ENCODE measurements at regions not wholly inside any gene's neighbourhood (a gene's known extent, or its start where the extent isn't known, plus 50 kb on each side); places are given as distances from the start of the nearest gene placed in this dataset.
"Not testable (repeated sequence)": the region's sequence is repeated elsewhere in the genome, so short reads cannot be mapped to it uniquely, and the experiment has no call there.

DNA sequence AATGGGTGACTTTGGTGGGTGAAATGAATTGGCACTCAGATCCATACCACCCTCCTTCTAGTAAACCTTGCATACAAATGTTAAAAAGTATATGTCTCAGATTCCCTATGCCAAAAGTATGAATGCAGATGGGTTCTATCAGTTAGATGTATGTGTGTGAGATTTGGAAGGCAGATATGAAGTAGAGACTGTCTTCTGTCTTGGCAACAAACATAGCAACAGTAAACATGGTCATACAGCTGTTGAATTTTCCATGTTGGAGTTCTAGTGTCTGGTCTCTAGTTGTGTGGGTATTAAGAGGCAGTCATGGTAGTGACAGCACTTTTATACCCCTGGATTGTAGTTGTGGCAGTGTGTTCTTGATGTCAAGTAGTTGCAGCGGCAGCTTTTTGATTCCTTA is 125.6 kb upstream of the PITX1 start:
- Mint-ChIP-seq H3K9me3 (ENCODE audit: insufficient read depth) (peaks cover 11% of the 10 kb centered on the region), H3K4me3 (no peak overlapping the region), H3K4me1 (ENCODE audit: low read depth) (no peaks in the 10 kb centered on the region), H3K27ac (no peak overlapping the region), H3K27me3 (ENCODE audit: low read depth) (peaks cover 28% of the 10 kb centered on the region), H3K36me3 (ENCODE audit: low read depth) (no peaks in the 10 kb centered on the region)
- DNase-seq: no peak
- ChIA-PET POLR2A (no interaction called here), CTCF (interaction anchor here (1.1 kb wide), 1 partner anchor 9 kb away, joined by 3 read pairs; no protein-coding TSS in a partner anchor)
- no peak for ATAC-seq

DNA sequence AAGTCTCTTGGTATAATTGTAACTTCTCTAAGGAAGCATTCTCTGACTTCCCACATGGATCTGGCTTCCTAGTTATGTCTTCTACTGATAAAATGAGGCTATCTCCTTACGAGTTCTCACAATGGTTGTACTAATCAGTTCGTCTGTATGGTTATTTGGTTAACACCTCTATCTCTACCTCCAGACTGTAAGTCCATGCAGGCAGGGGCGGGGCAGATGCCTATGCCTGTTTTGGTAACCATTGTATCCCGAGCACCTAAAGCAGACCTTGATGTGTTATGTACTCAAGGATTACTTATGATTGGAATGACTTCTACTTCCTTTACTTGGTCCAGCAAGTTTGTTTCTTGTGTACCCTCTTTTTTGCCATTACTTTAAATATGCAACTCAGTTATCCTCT is 125.0 kb upstream of the PITX1 start:
- POLR2A ChIA-PET: no interaction called here

DNA sequence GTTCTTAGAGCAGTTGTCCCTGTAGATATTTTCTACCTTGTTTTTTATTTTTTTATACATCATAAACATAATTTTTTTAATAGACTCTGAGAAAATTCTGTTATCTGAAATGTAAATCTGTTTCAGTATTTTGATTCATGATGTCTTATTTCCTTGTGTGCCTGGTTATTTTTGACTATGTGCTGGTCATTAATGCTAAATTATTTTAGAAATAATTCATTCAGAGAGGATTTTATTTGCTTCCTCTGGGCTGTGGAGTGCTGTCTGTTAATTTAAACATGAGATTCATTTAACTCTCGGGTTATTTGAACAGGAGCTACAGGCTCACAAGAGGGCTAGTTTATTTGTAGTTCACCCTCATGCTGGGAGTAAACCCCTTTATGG is 124.3 kb upstream of the PITX1 start:
- POLR2A ChIA-PET: no interaction called here
- CTCF ChIA-PET: no interaction called here
- DNase-seq (no peak), ATAC-seq (no peak)
- Mint-ChIP-seq H3K9me3 (ENCODE audit: insufficient read depth) (peaks cover 11% of the 10 kb centered on the region), H3K4me3 (no peak overlapping the region), H3K27ac (no peak overlapping the region), H3K36me3 (ENCODE audit: low read depth) (no peaks in the 10 kb centered on the region), H3K27me3 (ENCODE audit: low read depth) (peaks cover 22% of the 10 kb centered on the region), H3K4me1 (ENCODE audit: low read depth) (no peaks in the 10 kb centered on the region)

More for the DNA sequence above, 125.0 kb upstream of the PITX1 start:
- no peaks in the 10 kb centered on the region for H3K36me3 Mint-ChIP-seq (ENCODE audit: low read depth)
- CTCF ChIA-PET: interaction anchor here (1.1 kb wide), 1 partner anchor 9 kb away, joined by 3 read pairs; no protein-coding TSS in a partner anchor
- H3K4me1 Mint-ChIP-seq (ENCODE audit: low read depth): no peaks in the 10 kb centered on the region
- H3K9me3 Mint-ChIP-seq (ENCODE audit: insufficient read depth): peaks cover 11% of the 10 kb centered on the region
- DNase-seq (no peak), ATAC-seq (no peak)
- no peak overlapping the region for H3K4me3 Mint-ChIP-seq
- peaks cover 28% of the 10 kb centered on the region for H3K27me3 Mint-ChIP-seq (ENCODE audit: low read depth)
- no peak overlapping the region for H3K27ac Mint-ChIP-seq

DNA sequence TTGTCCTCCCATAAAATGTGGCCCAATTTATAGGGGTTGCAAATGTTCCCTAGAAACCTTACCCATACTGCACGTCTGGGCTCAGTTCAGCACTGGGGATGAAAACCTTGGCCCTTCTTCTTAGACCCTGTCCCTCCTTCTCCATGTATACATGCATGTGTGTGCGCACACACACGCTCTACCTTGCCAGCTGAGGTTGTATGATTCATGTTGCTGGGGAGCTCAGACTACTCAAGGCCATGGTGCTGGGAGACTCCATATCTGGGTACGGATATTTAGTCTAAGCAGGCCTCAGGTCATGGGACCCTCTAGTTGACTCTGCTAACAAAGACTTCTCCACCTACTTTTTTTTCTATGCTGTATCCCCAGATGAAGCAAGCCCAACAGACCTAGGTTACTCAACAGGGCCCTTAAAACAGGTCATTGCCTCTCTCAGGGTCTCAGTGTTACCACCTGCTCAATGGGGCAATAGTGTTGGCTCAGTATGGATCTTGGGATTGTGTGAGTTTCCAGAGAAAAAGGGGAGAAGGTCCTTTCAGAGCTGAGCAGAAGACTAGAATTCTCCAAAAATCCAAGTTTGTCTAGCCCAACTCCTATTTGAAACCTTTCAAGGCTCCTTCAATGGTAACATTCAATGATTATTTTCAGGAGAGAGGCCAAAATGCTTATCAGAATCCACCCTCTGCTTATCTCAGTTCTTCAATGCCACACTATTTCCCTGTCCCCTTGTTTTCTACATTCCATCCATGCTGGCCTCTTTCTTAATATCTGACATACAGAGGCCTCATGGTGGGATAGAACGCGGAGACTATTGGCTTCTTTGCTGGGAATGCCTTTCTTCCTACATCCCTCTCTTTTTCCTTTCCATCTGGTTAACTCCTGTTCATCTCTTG is 123.6 kb upstream of the PITX1 start:
- DNase-seq (no peak), ATAC-seq (no peak)
- ChIA-PET POLR2A (no interaction called here), CTCF (no interaction called here)
- Mint-ChIP-seq H3K4me3 (no peak overlapping the region), H3K9me3 (ENCODE audit: insufficient read depth) (peaks cover 11% of the 10 kb centered on the region), H3K4me1 (ENCODE audit: low read depth) (no peaks in the 10 kb centered on the region), H3K27me3 (ENCODE audit: low read depth) (peaks cover 22% of the 10 kb centered on the region), H3K27ac (no peak overlapping the region), H3K36me3 (ENCODE audit: low read depth) (no peaks in the 10 kb centered on the region)

DNA sequence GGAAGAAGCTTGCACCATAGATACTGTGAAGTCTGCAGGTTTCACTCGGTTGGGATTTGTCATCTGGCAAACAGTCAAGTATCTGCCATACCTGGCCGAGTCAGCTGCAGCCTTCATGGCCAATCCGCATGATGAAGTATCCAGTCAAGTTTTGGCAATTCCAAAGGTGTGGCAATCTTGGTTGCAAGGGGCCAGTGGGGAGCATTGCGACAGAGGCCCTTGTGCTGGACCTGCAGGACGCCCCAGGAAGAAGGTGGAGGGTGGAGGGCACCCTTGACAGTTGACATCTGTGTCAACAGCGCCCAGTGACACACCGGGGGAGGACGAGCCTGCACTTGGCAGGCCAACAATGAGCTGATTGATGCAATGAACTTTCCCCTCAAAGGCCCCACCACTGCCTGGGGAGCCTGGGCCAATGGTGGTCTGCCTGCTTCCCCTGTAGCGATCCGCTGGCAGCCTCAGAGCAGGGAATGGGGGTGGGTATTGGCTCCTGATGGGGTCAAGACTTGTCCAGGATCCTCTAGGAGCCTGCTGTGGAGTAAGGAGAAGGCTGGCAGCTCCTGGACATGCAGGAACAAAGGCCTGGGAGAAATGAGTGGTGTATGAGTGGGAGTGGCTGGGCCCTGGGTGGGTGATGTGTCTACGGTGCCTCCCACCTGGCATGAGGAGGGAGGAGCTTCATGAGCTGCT is 122.8 kb upstream of the PITX1 start:
- Mint-ChIP-seq H3K4me1 (ENCODE audit: low read depth) (no peaks in the 10 kb centered on the region), H3K4me3 (no peak overlapping the region), H3K36me3 (ENCODE audit: low read depth) (no peaks in the 10 kb centered on the region), H3K27ac (no peak overlapping the region), H3K27me3 (ENCODE audit: low read depth) (peaks cover 22% of the 10 kb centered on the region), H3K9me3 (ENCODE audit: insufficient read depth) (peaks cover 11% of the 10 kb centered on the region)
- DNase-seq (no peak), ATAC-seq (no peak)
- ChIA-PET CTCF (no interaction called here), POLR2A (no interaction called here)

DNA sequence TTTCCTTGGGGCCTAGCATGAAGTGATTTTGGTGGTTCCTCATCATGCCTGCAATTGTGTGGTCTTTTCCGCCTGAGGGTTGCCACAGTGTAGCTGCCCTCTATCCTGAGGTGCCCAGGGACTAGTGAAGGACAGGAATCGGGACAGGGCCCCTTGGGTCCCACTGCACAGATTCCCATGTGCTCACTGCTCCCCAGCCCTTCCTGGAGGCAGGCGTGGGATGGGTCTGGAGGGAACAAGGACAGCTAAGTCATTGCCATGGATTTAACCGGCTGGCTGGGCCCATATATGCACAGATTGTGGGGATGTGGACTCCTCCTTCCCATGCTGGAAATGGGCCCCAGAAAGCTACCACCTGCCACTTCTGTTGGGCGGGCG is 122.3 kb upstream of the PITX1 start:
- ChIA-PET POLR2A (no interaction called here), CTCF (no interaction called here)
- no peak for ATAC-seq
- no peak overlapping the region for H3K4me3 Mint-ChIP-seq
- peaks cover 11% of the 10 kb centered on the region for H3K9me3 Mint-ChIP-seq (ENCODE audit: insufficient read depth)
- H3K36me3 Mint-ChIP-seq (ENCODE audit: low read depth): no peaks in the 10 kb centered on the region
- no peak overlapping the region for H3K27ac Mint-ChIP-seq
- peaks cover 20% of the 10 kb centered on the region for H3K27me3 Mint-ChIP-seq (ENCODE audit: low read depth)
- H3K4me1 Mint-ChIP-seq (ENCODE audit: low read depth): no peaks in the 10 kb centered on the region
- no peak for DNase-seq

DNA sequence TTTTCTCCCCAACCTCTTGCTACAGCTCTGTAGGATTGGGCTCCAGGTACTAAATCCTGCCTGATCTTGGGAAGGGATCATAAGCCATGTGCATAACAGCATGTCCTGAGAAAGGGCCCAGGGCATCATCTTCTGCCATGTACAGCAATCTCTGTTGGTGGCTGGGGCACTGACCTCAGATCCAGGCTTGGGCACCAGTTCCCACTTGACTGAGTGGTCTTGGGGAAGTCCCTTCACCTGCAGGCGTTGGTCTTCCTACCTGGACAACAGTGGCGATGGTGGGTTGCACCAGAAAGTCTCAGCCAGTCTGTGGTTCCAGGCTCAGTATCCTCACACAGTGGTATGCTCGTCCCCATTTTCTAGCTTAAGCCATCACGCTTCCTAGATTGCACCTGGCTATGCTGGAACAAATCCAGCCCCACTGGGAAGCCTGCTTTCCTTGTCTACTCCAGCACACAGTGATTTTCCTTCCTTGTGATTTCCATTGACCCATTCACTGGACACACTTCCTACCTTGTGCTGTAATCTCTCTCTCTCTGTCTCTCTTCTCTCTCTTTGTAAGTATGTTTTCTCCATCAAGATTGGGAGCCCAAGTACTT is 121.7 kb upstream of the PITX1 start:
- no peaks in the 10 kb centered on the region for H3K36me3 Mint-ChIP-seq (ENCODE audit: low read depth)
- ChIA-PET CTCF (no interaction called here), POLR2A (no interaction called here)
- H3K9me3 Mint-ChIP-seq (ENCODE audit: insufficient read depth): peaks cover 11% of the 10 kb centered on the region
- ATAC-seq: no peak
- peaks cover 15% of the 10 kb centered on the region for H3K27me3 Mint-ChIP-seq (ENCODE audit: low read depth)
- H3K27ac Mint-ChIP-seq: no peak overlapping the region
- no peaks in the 10 kb centered on the region for H3K4me1 Mint-ChIP-seq (ENCODE audit: low read depth)
- DNase-seq: no peak
- no peak overlapping the region for H3K4me3 Mint-ChIP-seq

DNA sequence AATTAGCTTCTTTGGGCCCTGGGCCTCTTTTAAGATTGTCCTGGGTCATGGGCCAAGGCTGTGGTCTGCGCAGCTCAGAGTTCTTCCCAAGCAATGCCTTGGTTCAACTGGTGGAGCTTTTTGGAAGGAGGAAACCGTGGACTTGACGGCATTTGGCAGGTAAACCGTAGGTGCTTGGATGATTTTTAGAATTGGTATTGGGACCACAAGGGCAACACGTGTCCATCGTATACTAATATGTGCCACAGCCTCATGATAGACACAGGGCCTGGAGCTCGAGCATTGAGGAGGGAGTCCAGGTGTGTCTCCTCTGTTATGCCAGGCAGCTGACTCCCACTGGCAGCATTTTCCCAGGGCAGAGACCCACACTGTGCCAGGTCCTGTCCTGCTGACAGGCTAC is 120.9 kb upstream of the PITX1 start:
- ChIA-PET CTCF (no interaction called here), POLR2A (no interaction called here)
- Mint-ChIP-seq H3K9me3 (ENCODE audit: insufficient read depth) (peaks cover 11% of the 10 kb centered on the region), H3K27ac (no peak overlapping the region), H3K4me1 (ENCODE audit: low read depth) (no peaks in the 10 kb centered on the region), H3K36me3 (ENCODE audit: low read depth) (no peaks in the 10 kb centered on the region), H3K4me3 (no peak overlapping the region), H3K27me3 (ENCODE audit: low read depth) (peaks cover 10% of the 10 kb centered on the region)
- no peak for ATAC-seq
- no peak for DNase-seq

DNA sequence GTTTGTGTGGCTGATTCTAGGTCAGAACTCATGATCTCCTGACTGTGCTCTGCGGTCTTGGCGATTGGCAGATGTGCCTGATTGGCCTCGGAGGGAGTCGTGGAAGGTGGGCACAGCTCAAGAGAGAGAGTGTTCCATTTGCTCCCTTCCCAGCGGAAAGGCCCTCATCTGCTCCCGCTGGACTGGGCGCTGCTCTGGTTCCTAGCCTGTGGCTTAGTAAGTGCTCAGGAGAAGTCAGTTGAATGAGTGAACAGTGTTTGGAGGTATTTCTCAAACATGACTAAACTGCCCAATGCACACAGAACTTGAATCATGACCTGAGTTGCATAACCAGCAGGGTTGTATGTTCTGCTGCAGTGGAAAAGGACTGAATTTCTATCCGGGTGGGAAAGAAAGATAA is 120.2 kb upstream of the PITX1 start:
- DNase-seq (no peak), ATAC-seq (no peak)
- H3K4me1 Mint-ChIP-seq (ENCODE audit: low read depth): no peaks in the 10 kb centered on the region
- H3K36me3 Mint-ChIP-seq (ENCODE audit: low read depth): no peaks in the 10 kb centered on the region
- H3K27me3 Mint-ChIP-seq (ENCODE audit: low read depth): peaks cover 5% of the 10 kb centered on the region
- CTCF ChIA-PET: no interaction called here
- no peak overlapping the region for H3K4me3 Mint-ChIP-seq
- POLR2A ChIA-PET: no interaction called here
- peaks cover 11% of the 10 kb centered on the region for H3K9me3 Mint-ChIP-seq (ENCODE audit: insufficient read depth)
- H3K27ac Mint-ChIP-seq: no peak overlapping the region

DNA sequence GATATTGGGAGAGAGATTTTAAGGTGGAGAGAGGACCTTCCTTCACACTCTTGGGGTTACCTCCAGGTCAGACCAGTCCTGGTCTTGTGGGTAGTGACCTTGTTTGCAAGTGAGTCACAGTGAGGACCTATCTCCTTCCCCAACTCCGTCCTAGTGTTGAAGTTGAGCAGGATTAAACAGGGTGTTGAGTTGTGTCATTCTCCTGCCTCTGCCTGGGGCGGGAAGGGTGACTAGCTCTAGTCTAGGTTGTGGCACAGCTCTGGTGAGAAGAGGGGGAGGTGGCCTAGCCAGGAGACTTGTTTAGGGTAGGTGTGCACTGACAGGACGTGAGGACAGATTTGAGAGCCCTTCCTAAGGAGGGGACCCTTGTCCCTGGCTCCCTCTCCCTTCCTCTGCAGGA is 119.6 kb upstream of the PITX1 start:
- DNase-seq (no peak), ATAC-seq (no peak)
- ChIA-PET CTCF (no interaction called here), POLR2A (no interaction called here)
- Mint-ChIP-seq H3K27me3 (ENCODE audit: low read depth) (no peaks in the 10 kb centered on the region), H3K4me3 (no peak overlapping the region), H3K36me3 (ENCODE audit: low read depth) (no peaks in the 10 kb centered on the region), H3K9me3 (ENCODE audit: insufficient read depth) (peaks cover 5% of the 10 kb centered on the region), H3K27ac (no peak overlapping the region), H3K4me1 (ENCODE audit: low read depth) (no peaks in the 10 kb centered on the region)

DNA sequence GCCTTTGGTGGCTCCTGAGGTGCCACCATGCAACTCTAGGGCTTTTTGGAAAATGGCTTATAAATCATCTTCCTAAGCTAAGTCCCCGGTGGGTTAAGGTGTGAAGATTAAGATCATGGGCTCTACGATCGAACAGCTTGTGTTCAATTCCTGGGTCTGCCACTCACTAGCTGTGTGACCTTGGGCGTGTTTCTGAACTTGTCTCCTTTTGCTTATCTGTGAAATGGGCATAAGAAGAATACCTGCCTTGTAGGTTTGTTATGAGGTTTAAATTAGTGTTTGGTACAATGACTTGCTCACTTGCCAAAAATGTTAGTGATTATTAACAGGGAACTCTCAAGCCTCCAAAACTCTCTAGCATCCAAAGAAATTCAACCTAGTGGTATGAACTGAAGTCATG is 119.2 kb upstream of the PITX1 start:
- no peak overlapping the region for H3K27ac Mint-ChIP-seq
- no peak overlapping the region for H3K4me3 Mint-ChIP-seq
- no peak for ATAC-seq
- no peaks in the 10 kb centered on the region for H3K27me3 Mint-ChIP-seq (ENCODE audit: low read depth)
- no peaks in the 10 kb centered on the region for H3K4me1 Mint-ChIP-seq (ENCODE audit: low read depth)
- no peaks in the 10 kb centered on the region for H3K36me3 Mint-ChIP-seq (ENCODE audit: low read depth)
- CTCF ChIA-PET: no interaction called here
- POLR2A ChIA-PET: no interaction called here
- peaks cover 1% of the 10 kb centered on the region for H3K9me3 Mint-ChIP-seq (ENCODE audit: insufficient read depth)
- no peak for DNase-seq

DNA sequence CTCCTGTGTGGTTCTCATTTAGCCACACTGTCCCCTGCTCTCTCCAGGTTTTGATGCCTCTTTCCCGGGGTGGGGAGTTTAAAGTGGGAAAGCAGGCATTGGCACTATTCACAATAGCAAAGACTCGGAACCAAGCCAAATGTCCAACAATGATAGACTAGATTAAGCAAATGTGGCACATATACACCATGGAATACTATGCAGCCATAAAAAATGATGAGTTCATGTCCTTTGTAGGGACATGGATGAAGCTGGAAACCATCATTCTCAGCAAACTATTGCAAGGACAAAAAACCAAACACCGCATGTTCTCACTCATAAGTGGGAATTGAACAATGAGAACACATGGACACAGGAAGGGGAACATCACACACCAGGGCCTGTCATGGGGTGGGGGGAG is 117.6 kb upstream of the PITX1 start:
- H3K36me3 Mint-ChIP-seq (ENCODE audit: low read depth); H3K27me3 Mint-ChIP-seq (ENCODE audit: low read depth); H3K9me3 Mint-ChIP-seq (ENCODE audit: insufficient read depth); H3K4me3 Mint-ChIP-seq; H3K27ac Mint-ChIP-seq; H3K4me1 Mint-ChIP-seq (ENCODE audit: low read depth); DNase-seq; CTCF ChIA-PET; ATAC-seq; POLR2A ChIA-PET: not testable (repeated sequence)
